ENCODE measurements at regions not wholly inside any gene's neighbourhood (a gene's known extent, or its start where the extent isn't known, plus 50 kb on each side); places are given as distances from the start of the nearest gene placed in this dataset.

DNA sequence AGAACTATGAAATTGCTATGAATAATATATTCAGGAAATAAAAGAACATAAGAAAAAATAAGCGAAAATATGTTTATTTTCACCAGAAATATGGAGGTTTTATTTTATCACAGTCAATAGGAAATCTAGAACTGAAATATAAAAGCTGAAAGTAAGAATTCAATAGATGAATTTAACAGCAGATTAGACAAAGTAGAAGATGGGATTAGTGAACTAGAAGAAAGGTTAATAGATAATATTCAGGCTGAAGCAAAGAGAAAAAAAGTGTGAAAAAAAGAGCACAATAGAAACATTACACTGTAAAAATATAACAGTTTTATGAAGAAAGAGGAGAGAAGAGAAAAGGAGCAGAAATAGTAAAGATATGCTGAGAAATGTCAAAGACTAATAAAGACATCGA lies 1152.1 kb downstream of the FAT4 start:
- FAIRE-seq (no peak), ATAC-seq (no peak), DNase-seq (ENCODE audit: low read depth, low spot score) (no peak)
- no peaks in the 10 kb centered on the region for H3K9me3 ChIP-seq (replicated peaks; ENCODE audit: control insufficient read depth, insufficient read depth, low read length)
- no peak overlapping the region for H3K4me3 ChIP-seq
- TF ChIP-seq RELB (IDR thresholded peaks at IDR 0.05; ENCODE audit: low read depth) (no peak), CHD4 (IDR thresholded peaks at IDR 0.05) (no peak), POU2F2 (IDR thresholded peaks at IDR 0.05; ENCODE audit: borderline replicate concordance, low read depth, low read length) (no peak), ZSCAN29 (IDR thresholded peaks at IDR 0.05) (no peak), EZH2 (IDR thresholded peaks at IDR 0.05; ENCODE audit: borderline replicate concordance, control insufficient read depth, low read depth, low read length) (no peak), NFYB (IDR thresholded peaks at IDR 0.05; ENCODE audit: insufficient read depth, low read depth, low read length) (no peak), NFIC (IDR thresholded peaks at IDR 0.05; ENCODE audit: low read depth, low read length) (no peak), NR2F1 (conservative IDR thresholded peaks at IDR 0.05) (no peak), CREM (IDR thresholded peaks at IDR 0.05; ENCODE audit: low read depth) (no peak), RAD51 (IDR thresholded peaks at IDR 0.05) (no peak), EGR1 (IDR thresholded peaks at IDR 0.05; ENCODE audit: borderline replicate concordance in 1 of 2, low read depth in 2 of 2, low read length in 2 of 2) (no peak)
- H4K20me1 ChIP-seq (ENCODE audit: control insufficient read depth, insufficient read depth) = no peaks in the 10 kb centered on the region
- no peak overlapping the region for H2AFZ ChIP-seq (ENCODE audit: control insufficient read depth, low read depth, low read length)
- intact Hi-C loops (cut with micrococcal nuclease; ENCODE audit: unreplicated experiment) = no loop called here
- no TSS peak for BruUV-seq (replicated peaks)
- 0% methylated on average over 2 of the region's 2 CpGs for WGBS (ENCODE audit: insufficient coverage, insufficient replicate concordance, low lambda C conversion rate, missing lambda C conversion rate)
- no peak overlapping the region for H3K27ac ChIP-seq (ENCODE audit: control insufficient read depth, insufficient read depth)
- in situ Hi-C loops (cut with MboI) = no loop called here
- no peaks in the 10 kb centered on the region for H3K36me3 ChIP-seq (ENCODE audit: control insufficient read depth in 2 of 2, insufficient read depth in 2 of 2, low read length in 1 of 2)
- POLR2A ChIA-PET = no interaction called here
- H3K4me2 ChIP-seq (ENCODE audit: control insufficient read depth, insufficient read depth) = no peak overlapping the region
- no peaks in the 10 kb centered on the region for H3K27me3 ChIP-seq (replicated peaks in 1 of 2; ENCODE audit: control insufficient read depth in 2 of 2, insufficient read depth in 2 of 2, low read length in 1 of 2)
- CTCF ChIA-PET = no interaction called here
- no peak overlapping the region for H3K9ac ChIP-seq (ENCODE audit: control insufficient read depth, insufficient read depth, low read length)
- RAD21 ChIA-PET (ENCODE audit: unreplicated experiment) = interaction anchor here (1.4 kb wide), 1 partner anchor 47 kb away, joined by 3 read pairs; no protein-coding TSS in a partner anchor
- H3K79me2 ChIP-seq (ENCODE audit: control insufficient read depth, insufficient read depth, low read length) = no peaks in the 10 kb centered on the region
- SMC1A ChIA-PET (ENCODE audit: uncharacterized antibody, unreplicated experiment) = no interaction called here
- H3K4me1 ChIP-seq (ENCODE audit: control insufficient read depth, insufficient read depth, low read length) = no peaks in the 10 kb centered on the region
